ENCODE measurements at regions not wholly inside any gene's neighbourhood (a gene's known extent, or its start where the extent isn't known, plus 50 kb on each side); places are given as distances from the start of the nearest gene placed in this dataset.

DNA sequence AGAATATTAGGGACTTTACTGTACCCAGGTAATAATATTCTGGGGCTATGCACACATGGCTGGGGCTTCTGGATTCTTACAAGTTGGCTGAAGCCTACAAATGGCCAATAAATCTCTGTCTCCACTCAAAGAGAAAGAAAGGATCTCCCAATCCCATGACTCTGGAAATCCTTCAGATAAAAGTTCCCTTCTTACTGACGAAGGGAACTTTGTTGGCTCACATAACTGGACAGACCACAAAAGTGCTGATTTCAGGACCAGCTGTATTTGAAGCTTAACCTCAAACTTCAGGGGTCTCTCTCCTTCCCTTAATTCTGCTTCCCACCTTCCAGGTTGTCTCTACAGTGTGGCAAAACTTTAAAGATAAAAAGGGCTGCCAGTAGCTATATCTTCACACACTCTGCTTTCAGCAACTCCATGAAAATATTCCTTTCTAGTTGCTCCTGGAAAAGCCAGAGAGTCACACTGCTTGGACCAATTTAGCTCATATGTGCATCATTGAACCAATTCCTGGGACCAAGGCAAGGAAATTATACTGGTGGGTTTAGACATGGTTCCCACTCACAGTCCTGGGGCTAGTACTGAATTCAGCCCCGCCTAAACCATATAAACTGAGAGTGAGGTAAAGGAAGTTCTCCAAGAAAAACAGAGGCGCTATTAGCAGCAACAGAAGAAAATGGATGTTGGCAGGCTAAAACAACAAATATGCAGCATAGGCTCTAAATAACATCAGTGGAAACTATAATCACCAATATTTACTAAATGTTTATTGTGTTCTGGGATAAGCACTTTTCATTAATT is 290.0 kb upstream of the GADL1 start:
- POLR2A ChIA-PET (ENCODE audit: unreplicated experiment): no interaction called here
- H3K4me3 ChIP-seq (ENCODE audit: insufficient read depth, low read depth, low read length): no peak overlapping the region
- H3K27me3 ChIP-seq (ENCODE audit: control insufficient read depth, insufficient read depth, low read length): peaks cover 5% of the 10 kb centered on the region
- CTCF ChIA-PET: no interaction called here
- H2BK20ac ChIP-seq (ENCODE audit: low read depth, low read length): no peak overlapping the region
- no peak for DNase-seq
- dilution Hi-C loops (cut with HindIII; ENCODE audit: low sequenced_read_pairs, unreplicated experiment) (no loop called here), intact Hi-C loops (cut with micrococcal nuclease) (no loop called here), in situ Hi-C loops (cut with MboI; ENCODE audit: low sequenced_read_pairs) (no loop called here)
- no peak overlapping the region for H3K18ac ChIP-seq (ENCODE audit: low read depth, low read length)
- no peak overlapping the region for H3K9ac ChIP-seq (ENCODE audit: low read depth, low read length)
- H2BK15ac ChIP-seq (ENCODE audit: low read depth, low read length): no peak overlapping the region
- H3K9me3 ChIP-seq (ENCODE audit: control insufficient read depth, insufficient read depth, low read length): no peaks in the 10 kb centered on the region
- H2AK9ac ChIP-seq (replicated peaks; ENCODE audit: low read depth, low read length, poor library complexity): no peak overlapping the region
- WGBS, 2 experiments (ENCODE audit: extremely low coverage in 2 of 2, insufficient read length in 1 of 2): no CpG with 5 or more reads among the region's 3 CpGs
- H4K91ac ChIP-seq (ENCODE audit: insufficient read depth, low read depth, low read length): no peak overlapping the region
- H3K79me1 ChIP-seq (ENCODE audit: low read depth in 1 of 2, low read length in 2 of 2): no peaks in the 10 kb centered on the region
- H3K27ac ChIP-seq (ENCODE audit: insufficient read depth, low read length): no peak overlapping the region
- no peak overlapping the region for H3K4ac ChIP-seq (ENCODE audit: low read depth, low read length)
- H4K5ac ChIP-seq (ENCODE audit: low read depth, low read length): no peak overlapping the region
- H3K14ac ChIP-seq (replicated peaks; ENCODE audit: low read depth, low read length): no peak overlapping the region
- H4K20me1 ChIP-seq (ENCODE audit: insufficient read depth, low read length): no peaks in the 10 kb centered on the region
- TF ChIP-seq, protein P1, sequence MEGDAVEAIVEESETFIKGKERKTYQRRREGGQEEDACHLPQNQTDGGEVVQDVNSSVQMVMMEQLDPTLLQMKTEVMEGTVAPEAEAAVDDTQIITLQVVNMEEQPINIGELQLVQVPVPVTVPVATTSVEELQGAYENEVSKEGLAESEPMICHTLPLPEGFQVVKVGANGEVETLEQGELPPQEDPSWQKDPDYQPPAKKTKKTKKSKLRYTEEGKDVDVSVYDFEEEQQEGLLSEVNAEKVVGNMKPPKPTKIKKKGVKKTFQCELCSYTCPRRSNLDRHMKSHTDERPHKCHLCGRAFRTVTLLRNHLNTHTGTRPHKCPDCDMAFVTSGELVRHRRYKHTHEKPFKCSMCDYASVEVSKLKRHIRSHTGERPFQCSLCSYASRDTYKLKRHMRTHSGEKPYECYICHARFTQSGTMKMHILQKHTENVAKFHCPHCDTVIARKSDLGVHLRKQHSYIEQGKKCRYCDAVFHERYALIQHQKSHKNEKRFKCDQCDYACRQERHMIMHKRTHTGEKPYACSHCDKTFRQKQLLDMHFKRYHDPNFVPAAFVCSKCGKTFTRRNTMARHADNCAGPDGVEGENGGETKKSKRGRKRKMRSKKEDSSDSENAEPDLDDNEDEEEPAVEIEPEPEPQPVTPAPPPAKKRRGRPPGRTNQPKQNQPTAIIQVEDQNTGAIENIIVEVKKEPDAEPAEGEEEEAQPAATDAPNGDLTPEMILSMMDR (conservative IDR thresholded peaks at IDR 0.05; ENCODE audit: low read depth, low read length): no peak
- TF ChIP-seq RCOR1 (IDR thresholded peaks at IDR 0.05; ENCODE audit: insufficient replicate concordance, low read length) (no peak), BHLHE40 (IDR thresholded peaks at IDR 0.05; ENCODE audit: low read depth, low read length) (no peak), CEBPB (IDR thresholded peaks at IDR 0.05; ENCODE audit: low read depth, low read length) (no peak), FOS (IDR thresholded peaks at IDR 0.05; ENCODE audit: low read depth, low read length) (no peak), POLR2A (IDR thresholded peaks at IDR 0.05; ENCODE audit: low read depth, low read length) (no peak), NFE2L2 (IDR thresholded peaks at IDR 0.05; ENCODE audit: low read depth, low read length) (no peak), RAD21 (IDR thresholded peaks at IDR 0.05; ENCODE audit: low read length) (no peak)
- TF ChIP-seq, protein P2, sequence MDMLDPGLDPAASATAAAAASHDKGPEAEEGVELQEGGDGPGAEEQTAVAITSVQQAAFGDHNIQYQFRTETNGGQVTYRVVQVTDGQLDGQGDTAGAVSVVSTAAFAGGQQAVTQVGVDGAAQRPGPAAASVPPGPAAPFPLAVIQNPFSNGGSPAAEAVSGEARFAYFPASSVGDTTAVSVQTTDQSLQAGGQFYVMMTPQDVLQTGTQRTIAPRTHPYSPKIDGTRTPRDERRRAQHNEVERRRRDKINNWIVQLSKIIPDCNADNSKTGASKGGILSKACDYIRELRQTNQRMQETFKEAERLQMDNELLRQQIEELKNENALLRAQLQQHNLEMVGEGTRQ (IDR thresholded peaks at IDR 0.05; ENCODE audit: low read depth, low read length): no peak
- no peak overlapping the region for H3K4me2 ChIP-seq (ENCODE audit: low read depth, low read length)
- no peak overlapping the region for H2AK5ac ChIP-seq (ENCODE audit: low read depth, low read length)
- H3K23ac ChIP-seq (ENCODE audit: low read depth, low read length): no peak overlapping the region
- H2BK120ac ChIP-seq (ENCODE audit: low read depth, low read length): no peak overlapping the region
- H3K56ac ChIP-seq (ENCODE audit: extremely low read depth, insufficient read depth, low read length): no peak overlapping the region
- H3K9me1 ChIP-seq (ENCODE audit: insufficient read depth, low read length): no peaks in the 10 kb centered on the region
- no peak for ATAC-seq (ENCODE audit: low read depth)
- no peak overlapping the region for H4K8ac ChIP-seq (ENCODE audit: low read depth in 2 of 2, low read length in 2 of 2)
- no TSS peak for BruUV-seq (replicated peaks)
- no peak overlapping the region for H2AFZ ChIP-seq (replicated peaks; ENCODE audit: low read length, poor library complexity)
- no peak overlapping the region for H2BK5ac ChIP-seq (ENCODE audit: low read depth, low read length, poor library complexity, severe bottlenecking)
- no peaks in the 10 kb centered on the region for H3K4me1 ChIP-seq (ENCODE audit: control insufficient read depth, insufficient read depth, low read length)
- H3K36me3 ChIP-seq (ENCODE audit: control insufficient read depth, insufficient read depth, low read length): no peaks in the 10 kb centered on the region

Data from IMR-90 (cell line).